Neural cell (in vitro differentiated cells): ENCODE measurements at regions not wholly inside any gene's neighbourhood (a gene's known extent, or its start where the extent isn't known, plus 50 kb on each side); places are given as distances from the start of the nearest gene placed in this dataset.

Experiments used
- H2AFZ ChIP-seq: fragments of 200-600, 300-800 bp; sonication (generic), shearing (Covaris generic); 2 replicates; pipeline ENCODE4 v1.6.0; 2014; ENCODE audit warnings: low read depth, mild to moderate bottlenecking, antibody characterized with exemption, low read length, moderate library complexity
- H3F3A ChIP-seq: fragments of 200-600 bp; shearing (Covaris generic); 2 replicates; pipeline ENCODE4 v1.6.1; 2016; ENCODE audit warnings: mild to moderate bottlenecking, moderate library complexity, mixed read lengths, antibody characterized with exemption, low read length; ENCODE audit not compliant: insufficient read depth, poor library complexity, severe bottlenecking
- H3K27ac ChIP-seq: fragments of 200-600, 300-800 bp; sonication (generic), shearing (Covaris generic); 2 replicates; pipeline ENCODE4 v1.5.1; 2014; ENCODE audit warnings: mild to moderate bottlenecking, low read length, moderate library complexity
- H3K27me3 ChIP-seq: fragments of 300-800, 200-600 bp; sonication (generic), shearing (Covaris generic); 2 replicates; pipeline ENCODE4 v1.6.0; 2014; ENCODE audit warnings: mild to moderate bottlenecking, low read depth, low read length, moderate library complexity; ENCODE audit not compliant: insufficient read depth
- H3K36me3 ChIP-seq: fragments of 300-800, 200-600 bp; sonication (generic), shearing (Covaris generic); 2 replicates; pipeline ENCODE4 v1.5.1; 2014; ENCODE audit warnings: mild to moderate bottlenecking, antibody characterized with exemption, low read length, moderate library complexity; ENCODE audit not compliant: insufficient read depth
- H3K4me2 ChIP-seq: fragments of 300-800, 200-600 bp; sonication (generic), shearing (Covaris generic); 2 replicates; pipeline ENCODE4 v1.6.0; 2014; ENCODE audit warnings: mild to moderate bottlenecking, low read length
- H3K4me3 ChIP-seq: fragments of 300-800, 200-600 bp; sonication (generic), shearing (Covaris generic); 2 replicates; pipeline ENCODE4 v1.5.1; 2014; ENCODE audit warnings: mild to moderate bottlenecking, low read length, moderate library complexity
- H3K79me2 ChIP-seq: fragments of 200-600 bp; shearing (Covaris generic); replicated peaks from 2 replicates; pipeline ENCODE4 v1.6.0; 2014; ENCODE audit warnings: mild to moderate bottlenecking, low read length, moderate library complexity; ENCODE audit not compliant: insufficient read depth
- H3K9ac ChIP-seq: fragments of 300-800, 200-600 bp; sonication (generic), shearing (Covaris generic); 2 replicates; pipeline ENCODE4 v1.6.1; 2016; ENCODE audit warnings: mild to moderate bottlenecking, low read length, mixed read lengths
- H3K9me2 ChIP-seq: fragments of 200-600 bp; shearing (Covaris generic); 2 replicates; pipeline ENCODE4 v1.6.1; 2016; ENCODE audit warnings: mild to moderate bottlenecking, low read length, mixed read lengths; ENCODE audit not compliant: insufficient read depth
- H3K9me3 ChIP-seq: fragments of 200-600, 300-800 bp; sonication (generic), shearing (Covaris generic); 2 replicates; pipeline ENCODE4 v1.6.1; 2016; ENCODE audit warnings: mild to moderate bottlenecking, mixed run types, low read length, moderate library complexity, mixed read lengths
- H4K20me1 ChIP-seq: fragments of 200-600 bp; shearing (Covaris generic); 2 replicates; pipeline ENCODE4 v1.6.1; 2016; ENCODE audit warnings: mild to moderate bottlenecking, mixed run types; ENCODE audit not compliant: insufficient read depth
- CTCF ChIP-seq: fragments of 450-650 bp; IDR thresholded peaks from 2 replicates; pipeline ENCODE4 v1.5.1; 2014; ENCODE audit warnings: antibody characterized with exemption, mild to moderate bottlenecking, moderate library complexity; ENCODE audit not compliant: poor library complexity, severe bottlenecking
- EP300 ChIP-seq: fragments of 450-650 bp; conservative IDR thresholded peaks from 2 replicates; pipeline ENCODE4 v1.6.1; 2014; ENCODE audit warnings: antibody characterized with exemption, mild to moderate bottlenecking, moderate library complexity; ENCODE audit not compliant: poor library complexity, severe bottlenecking
- EZH2 ChIP-seq: fragments of 200-600, 300-800 bp; shearing (Covaris generic), sonication (generic); IDR thresholded peaks from 2 replicates; pipeline ENCODE4 v1.6.1; 2014; ENCODE audit warnings: antibody characterized with exemption, low read length, borderline replicate concordance, mild to moderate bottlenecking; ENCODE audit not compliant: insufficient read depth, poor library complexity, severe bottlenecking
- MXI1 ChIP-seq: fragments of 450-650 bp; conservative IDR thresholded peaks from 2 replicates; pipeline ENCODE4 v1.6.1; 2014; ENCODE audit warnings: antibody characterized with exemption, mild to moderate bottlenecking; ENCODE audit not compliant: poor library complexity, severe bottlenecking
- POLR2AphosphoS5 ChIP-seq: IDR thresholded peaks from 2 replicates; pipeline ENCODE4 v1.6.1; 2012
- RAD21 ChIP-seq: fragments of 450-650 bp; conservative IDR thresholded peaks from 2 replicates; pipeline ENCODE4 v1.6.1; 2014; ENCODE audit warnings: antibody characterized with exemption, mild to moderate bottlenecking, moderate library complexity
- REST ChIP-seq: IDR thresholded peaks from 2 replicates; pipeline ENCODE4 v1.6.1; 2012; ENCODE audit warnings: borderline replicate concordance
- SMC3 ChIP-seq: fragments of 450-650 bp; conservative IDR thresholded peaks from 2 replicates; pipeline ENCODE4 v1.6.1; 2014; ENCODE audit warnings: antibody characterized with exemption, mild to moderate bottlenecking, moderate library complexity; ENCODE audit not compliant: poor library complexity
- TAF1 ChIP-seq: IDR thresholded peaks from 2 replicates; pipeline ENCODE4 v1.6.1; 2012; ENCODE audit warnings: low read depth

DNA sequence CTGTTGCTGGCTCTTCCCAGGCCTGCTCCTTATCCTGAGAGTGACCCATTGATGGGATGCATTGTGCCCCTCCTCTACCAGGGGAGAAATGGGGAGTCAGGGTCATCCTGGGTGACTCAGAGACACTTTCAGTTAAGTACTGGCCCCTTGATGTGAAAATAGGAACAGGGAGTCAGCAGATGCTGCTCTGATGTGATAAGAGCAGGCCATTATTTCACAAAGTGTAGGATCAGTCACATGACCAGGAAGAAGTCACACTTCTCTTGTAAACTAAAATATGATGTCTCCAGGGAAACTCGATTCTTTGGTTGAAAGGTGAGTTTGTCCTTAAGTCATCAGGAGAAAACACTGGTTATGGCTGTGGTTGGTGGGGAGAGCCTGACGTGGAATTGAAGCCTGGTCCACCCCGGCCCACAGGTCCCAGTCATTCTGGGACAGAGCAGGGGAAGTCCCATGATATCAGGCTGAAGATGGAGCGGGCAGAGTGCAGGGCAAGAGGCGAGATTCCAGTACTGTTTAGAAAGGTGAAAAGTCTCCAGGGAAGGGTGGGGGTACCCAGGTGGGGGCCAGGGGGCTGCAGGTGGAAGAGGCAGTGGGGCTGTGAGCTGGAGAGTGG is 88.6 kb upstream of the NLRP1 start:
- no peaks in the 10 kb centered on the region for H3K27me3 ChIP-seq
- H3K4me3 ChIP-seq = no peak overlapping the region
- H3F3A ChIP-seq = no peaks in the 10 kb centered on the region
- TF ChIP-seq MXI1 (no peak), EP300 (no peak), TAF1 (no peak), CTCF (no peak), REST (no peak), POLR2AphosphoS5 (no peak), RAD21 (no peak), EZH2 (no peak), SMC3 (no peak)
- no peaks in the 10 kb centered on the region for H4K20me1 ChIP-seq
- no peak overlapping the region for H3K9ac ChIP-seq
- no peaks in the 10 kb centered on the region for H3K79me2 ChIP-seq
- H3K9me3 ChIP-seq = no peaks in the 10 kb centered on the region
- no peak overlapping the region for H2AFZ ChIP-seq
- H3K9me2 ChIP-seq = no peaks in the 10 kb centered on the region
- H3K27ac ChIP-seq = no peak overlapping the region
- no peaks in the 10 kb centered on the region for H3K36me3 ChIP-seq
- H3K4me2 ChIP-seq = no peak overlapping the region

DNA sequence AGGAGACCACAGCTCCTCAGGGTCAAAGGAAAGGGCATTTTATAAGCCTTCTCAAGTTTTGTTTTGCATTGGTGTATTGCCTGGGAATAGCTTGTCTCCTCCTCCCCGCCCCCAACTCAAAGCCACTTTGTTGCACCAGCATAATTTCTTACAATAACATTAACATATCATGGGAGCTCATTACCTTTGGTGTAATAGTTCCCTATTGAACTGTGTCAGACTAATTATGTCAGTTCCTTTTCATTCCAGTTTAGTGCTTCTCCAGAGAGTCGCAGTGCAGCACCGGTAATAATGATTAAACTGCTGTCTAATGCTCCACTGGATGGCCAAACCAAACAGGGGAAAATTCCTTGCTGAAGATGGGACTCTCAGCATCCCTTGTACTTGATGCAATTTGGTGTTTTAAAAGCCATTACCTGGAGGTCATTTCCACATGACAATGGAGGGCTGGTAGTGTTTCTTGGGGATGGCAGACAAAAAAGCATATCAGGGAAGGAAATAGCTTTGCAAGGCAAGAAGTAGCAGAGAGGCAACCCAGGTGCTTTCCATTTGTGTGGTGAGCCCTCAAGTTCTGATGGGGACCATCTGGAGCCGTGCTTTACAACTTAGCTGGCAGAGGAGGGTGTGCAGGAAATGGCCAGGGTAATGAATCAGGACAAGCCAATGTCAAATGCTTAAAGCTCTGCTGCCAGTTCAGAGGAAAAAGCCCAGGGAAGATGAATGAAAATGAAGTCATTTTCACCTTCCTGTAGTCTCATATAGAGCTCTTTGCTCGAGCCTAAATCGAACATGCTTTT is 91.5 kb upstream of the NLRP1 start:
- Histone ChIP-seq H3K4me3 (no peak overlapping the region), H3K79me2 (no peaks in the 10 kb centered on the region), H2AFZ (no peak overlapping the region), H3K9me3 (no peaks in the 10 kb centered on the region), H4K20me1 (no peaks in the 10 kb centered on the region), H3K9me2 (no peaks in the 10 kb centered on the region), H3K27ac (no peak overlapping the region), H3K4me2 (no peak overlapping the region), H3F3A (no peaks in the 10 kb centered on the region), H3K9ac (no peak overlapping the region), H3K27me3 (no peaks in the 10 kb centered on the region), H3K36me3 (no peaks in the 10 kb centered on the region)
- TF ChIP-seq RAD21 = no peak
- no peak for TF ChIP-seq EP300
- no peak for TF ChIP-seq REST
- TF ChIP-seq TAF1 = no peak
- TF ChIP-seq EZH2 = no peak
- no peak for TF ChIP-seq POLR2AphosphoS5
- TF ChIP-seq CTCF = peak; percentile 19
